Hippocampal formation (tissue), 2 donors: ENCODE measurements at regions not wholly inside any gene's neighbourhood (a gene's known extent, or its start where the extent isn't known, plus 50 kb on each side); places are given as distances from the start of the nearest gene placed in this dataset.
"Not testable (repeated sequence)": the region's sequence is repeated elsewhere in the genome, so short reads cannot be mapped to it uniquely, and the experiment has no call there.

ENCODE experiments used
- DNase-seq, 2 donors: peaks; one replicate each; lab custom pipeline; 2025; lab: John Stamatoyannopoulos, UW

DNA sequence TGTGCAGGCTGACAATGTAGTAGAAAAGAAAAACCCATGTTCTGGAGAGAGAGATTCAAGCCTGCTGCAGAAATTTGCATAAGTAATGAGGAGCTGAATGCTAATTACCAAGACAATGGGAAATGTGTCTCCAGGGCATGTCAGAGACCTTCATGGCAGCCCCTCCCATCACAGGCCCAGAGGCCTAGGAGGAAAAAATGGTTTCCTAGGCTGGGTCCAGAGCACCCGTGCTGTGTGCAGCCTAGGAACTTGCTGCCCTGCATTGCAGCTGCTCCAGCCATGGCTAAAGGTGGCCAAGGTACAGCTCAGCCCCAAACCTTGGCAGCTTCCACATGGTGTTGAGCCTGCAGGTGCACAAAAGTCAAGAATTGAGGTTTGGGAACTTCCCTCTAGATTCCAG, 402.3 kb downstream of the PRR32 start:
- not testable (repeated sequence) for DNase-seq

DNA sequence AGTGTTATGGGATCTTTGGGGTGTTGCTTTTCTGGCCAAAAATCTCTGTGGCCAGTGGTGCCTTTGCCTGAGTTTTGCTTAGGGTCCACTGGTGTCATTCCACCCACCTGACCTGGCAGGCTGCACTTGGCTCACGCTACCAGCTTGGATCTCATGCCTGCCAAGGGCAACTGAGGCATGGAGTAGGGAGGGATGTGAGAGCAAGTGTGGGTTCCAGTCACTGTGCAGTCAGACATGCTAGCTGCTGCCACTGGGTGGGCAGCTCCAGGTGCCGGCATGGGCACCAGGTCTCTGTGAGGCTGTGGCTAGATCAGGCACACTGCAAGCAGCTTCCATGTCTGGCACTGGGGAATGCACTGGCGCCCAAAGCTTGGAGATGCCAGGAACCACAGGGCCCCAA, 424.1 kb downstream of the PRR32 start:
- DNase-seq, result no peak

DNA sequence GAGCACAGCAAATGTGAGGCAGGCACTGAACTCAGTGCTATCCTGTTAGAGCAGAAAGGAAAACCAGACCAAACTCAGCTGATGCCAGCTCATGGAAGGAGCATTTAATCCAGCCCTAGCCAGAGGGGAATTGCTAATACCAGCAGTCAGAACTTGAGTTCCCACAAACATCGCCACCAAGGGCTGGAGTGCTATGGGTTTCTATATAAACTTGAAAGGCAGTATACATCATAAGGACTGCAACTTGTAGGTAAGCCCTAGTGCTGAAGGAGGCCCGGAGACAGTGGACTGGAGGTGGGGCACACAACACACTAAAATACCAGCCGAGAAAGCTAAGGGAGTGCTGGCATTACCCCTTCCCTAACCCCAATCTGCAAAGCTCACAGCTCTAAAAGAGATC, 440.2 kb downstream of the PRR32 start:
- no peak for DNase-seq

DNA sequence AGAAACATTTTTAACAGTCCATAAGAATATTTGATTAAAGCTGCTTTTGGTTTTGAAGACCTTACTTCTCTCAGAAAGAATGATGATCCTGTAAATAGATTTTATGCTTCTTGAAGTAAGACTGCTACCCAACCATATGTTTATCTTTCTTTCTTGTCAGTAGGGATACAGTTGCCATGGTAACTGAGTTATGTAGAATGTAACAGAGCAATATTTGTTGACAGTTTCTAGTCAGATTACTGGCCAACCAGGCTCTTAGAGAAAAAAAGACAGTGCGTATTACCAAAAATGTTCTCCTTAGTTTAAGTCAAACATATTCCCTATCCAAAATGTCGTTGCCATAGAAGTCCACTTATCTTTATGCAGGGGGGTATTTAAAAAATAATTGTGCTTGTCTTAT, 456.8 kb downstream of the PRR32 start:
- DNase-seq, result no peak

DNA sequence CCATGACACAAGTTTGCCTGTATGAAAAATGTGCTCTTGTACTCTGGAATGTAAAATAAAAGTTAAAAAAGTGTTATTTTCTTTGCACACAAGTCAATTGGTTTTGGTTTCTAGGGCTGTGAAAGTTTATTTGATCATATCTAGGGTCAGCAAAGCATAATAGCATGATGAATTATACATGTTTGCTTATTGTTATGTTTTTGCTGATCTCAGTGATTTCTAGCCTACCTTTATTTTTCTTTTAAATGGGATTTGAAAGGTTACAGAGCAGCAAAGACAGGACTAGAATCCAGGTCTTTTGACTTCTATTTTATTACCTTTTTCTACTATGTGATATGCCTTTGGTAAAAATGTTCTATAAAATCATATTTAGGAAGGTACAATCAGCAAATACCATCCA, 481.0 kb downstream of the PRR32 start:
- DNase-seq, result no peak

DNA sequence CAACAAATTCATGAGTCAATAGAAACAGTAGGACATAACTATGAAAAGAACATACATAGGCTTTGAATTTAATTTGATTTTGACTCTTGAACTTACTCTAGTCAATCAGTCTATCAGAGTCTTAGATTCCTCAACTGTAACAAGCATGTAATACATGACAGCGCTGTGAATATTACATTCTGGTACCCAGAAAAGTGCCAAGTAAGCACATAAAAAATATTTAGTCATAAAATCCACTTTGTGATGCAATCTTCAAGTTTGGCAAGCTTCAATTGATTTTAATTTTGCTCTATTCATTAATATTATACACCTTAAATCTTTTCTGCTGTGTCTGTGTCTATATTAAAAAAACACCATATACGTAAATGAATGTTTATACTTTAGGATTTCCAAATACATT, 483.3 kb downstream of the PRR32 start:
- DNase-seq, result no peak

DNA sequence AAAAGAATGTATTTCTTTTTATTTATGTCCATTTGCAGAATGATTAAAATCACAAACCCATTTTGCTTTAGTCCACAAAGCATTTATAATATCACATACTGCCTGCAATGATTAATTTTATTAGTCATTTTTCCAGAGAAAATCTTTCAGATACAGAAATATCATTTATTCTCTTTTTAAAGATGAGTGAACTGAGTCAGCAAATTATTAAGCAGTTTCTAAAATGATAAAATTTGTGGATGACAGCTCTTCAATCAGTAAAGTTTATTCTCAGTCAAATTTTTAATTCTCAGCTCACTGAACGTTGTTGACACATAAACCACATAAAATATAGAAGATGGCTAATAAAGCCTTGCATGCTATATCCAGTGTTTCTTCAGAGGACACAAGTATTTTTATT, 485.5 kb downstream of the PRR32 start:
- DNase-seq, result no peak

DNA sequence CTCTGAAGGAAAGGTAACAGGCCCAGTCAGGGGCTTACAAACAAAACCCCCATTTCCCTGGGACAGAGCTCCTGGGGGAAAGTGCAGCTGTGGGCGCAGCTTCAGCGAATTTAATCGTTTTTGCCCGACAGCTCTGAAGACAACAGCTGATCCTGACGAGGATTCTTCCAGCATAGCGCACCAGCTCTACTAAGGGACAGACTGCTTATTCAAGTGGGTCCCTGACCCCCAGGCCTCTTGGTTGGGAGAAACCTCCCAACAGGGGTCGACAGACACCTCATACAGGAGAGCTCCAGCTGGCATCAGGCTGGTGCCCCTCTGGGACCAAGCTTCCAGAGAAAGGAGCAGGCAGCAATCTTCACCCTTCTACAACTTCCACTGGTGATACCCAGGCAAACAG, 486.7 kb downstream of the PRR32 start:
- no peak for DNase-seq

DNA sequence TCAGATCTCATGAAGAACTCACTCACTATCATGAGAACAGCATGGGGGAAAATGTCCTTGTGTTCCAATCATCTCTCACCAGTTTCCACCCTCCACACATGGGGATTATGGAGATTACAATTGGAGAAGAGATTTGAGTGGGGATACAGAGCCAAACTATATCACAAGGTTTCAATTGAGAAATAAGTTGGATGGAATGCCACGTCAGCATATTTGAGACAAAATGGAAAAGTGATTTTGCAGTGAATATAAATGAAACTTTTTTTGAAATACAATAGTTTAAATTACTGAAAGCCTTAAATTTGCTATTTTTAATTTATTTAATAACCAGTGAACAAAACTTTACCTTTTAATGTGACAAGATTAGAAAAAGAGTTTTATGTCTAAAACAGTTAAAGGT, 494.1 kb downstream of the PRR32 start:
- DNase-seq, result no peak

DNA sequence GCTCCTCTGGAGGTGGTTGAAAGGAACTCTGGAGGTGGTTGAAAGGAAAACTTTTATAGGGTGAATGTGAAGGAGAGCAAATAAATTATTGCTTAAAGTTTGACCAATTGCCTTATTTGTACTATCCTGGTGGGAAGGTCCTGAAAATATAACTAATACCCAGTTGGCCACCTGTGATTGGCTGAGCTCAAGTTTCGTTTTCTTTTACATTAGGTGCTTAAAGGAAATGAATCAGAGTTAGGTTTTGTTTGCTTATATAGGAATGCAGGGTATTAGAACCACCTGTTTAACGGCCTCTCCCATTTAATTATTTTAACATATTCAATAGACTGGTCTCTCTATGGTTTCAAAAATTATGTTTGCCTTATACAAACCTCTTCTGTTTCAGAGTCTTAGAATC, 497.6 kb downstream of the PRR32 start:
- no peak for DNase-seq

DNA sequence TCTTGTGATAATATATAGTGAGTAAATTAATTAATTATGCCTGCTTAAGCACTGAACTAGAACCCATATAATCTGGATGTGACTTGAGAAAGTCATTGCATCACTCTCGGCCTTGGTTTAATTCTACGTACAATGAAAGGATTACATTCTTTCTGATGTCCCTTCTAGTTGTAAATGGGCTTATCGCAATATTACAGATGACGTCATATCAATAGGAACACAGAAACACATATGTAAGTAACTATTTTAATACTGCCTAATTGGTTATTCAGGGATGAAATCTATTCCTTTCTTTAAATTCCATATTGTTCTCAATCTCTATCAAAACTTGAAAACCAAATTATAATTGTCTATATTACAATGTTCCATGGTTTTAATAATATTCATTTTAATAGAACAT, 504.6 kb downstream of the PRR32 start:
- DNase-seq, result no peak
